GM12865 (cell line): ENCODE measurements at regions not wholly inside any gene's neighbourhood (a gene's known extent, or its start where the extent isn't known, plus 50 kb on each side); places are given as distances from the start of the nearest gene placed in this dataset.

ENCODE experiments used
- DNase-seq: peaks from one replicate; pipeline ENCODE4 v3.0.0; 2010; ENCODE audit warnings: low read depth
- H3K4me3 ChIP-seq: 2 replicates; pipeline ENCODE4 v1.5.1; 2011; ENCODE audit warnings: mild to moderate bottlenecking, low read depth, low read length, control low read depth
- TF ChIP-seq, protein P1 (sequence below): IDR thresholded peaks from 2 replicates; pipeline ENCODE4 v1.5.1; 2011; ENCODE audit warnings: low read length, control low read depth, low read depth, inconsistent platforms; ENCODE audit not compliant: insufficient read depth; ENCODE audit errors: missing control alignments

DNA sequence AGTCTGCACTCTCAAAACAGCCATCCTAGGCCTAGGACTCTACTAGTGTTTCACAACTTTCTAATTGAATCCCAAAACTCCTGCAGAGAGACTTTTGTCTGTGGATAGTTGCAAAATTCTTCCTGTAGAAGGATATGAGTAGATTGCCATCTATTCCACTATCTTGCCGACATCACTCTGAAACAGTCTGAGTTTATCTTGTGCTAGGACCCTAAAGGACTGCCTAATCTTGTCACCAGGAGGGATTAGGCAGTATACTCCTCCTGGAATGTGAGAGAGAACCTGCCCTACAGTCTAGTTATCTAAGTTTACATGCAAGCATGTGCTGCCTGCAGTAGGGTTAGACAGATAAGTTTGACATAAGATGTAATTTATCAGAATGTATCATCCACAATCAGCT lies 1646.6 kb upstream of the PCDH7 start:
- H3K4me3 ChIP-seq, result no peak overlapping the region
- no peak for DNase-seq
- TF ChIP-seq, protein P1, sequence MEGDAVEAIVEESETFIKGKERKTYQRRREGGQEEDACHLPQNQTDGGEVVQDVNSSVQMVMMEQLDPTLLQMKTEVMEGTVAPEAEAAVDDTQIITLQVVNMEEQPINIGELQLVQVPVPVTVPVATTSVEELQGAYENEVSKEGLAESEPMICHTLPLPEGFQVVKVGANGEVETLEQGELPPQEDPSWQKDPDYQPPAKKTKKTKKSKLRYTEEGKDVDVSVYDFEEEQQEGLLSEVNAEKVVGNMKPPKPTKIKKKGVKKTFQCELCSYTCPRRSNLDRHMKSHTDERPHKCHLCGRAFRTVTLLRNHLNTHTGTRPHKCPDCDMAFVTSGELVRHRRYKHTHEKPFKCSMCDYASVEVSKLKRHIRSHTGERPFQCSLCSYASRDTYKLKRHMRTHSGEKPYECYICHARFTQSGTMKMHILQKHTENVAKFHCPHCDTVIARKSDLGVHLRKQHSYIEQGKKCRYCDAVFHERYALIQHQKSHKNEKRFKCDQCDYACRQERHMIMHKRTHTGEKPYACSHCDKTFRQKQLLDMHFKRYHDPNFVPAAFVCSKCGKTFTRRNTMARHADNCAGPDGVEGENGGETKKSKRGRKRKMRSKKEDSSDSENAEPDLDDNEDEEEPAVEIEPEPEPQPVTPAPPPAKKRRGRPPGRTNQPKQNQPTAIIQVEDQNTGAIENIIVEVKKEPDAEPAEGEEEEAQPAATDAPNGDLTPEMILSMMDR, result no peak

DNA sequence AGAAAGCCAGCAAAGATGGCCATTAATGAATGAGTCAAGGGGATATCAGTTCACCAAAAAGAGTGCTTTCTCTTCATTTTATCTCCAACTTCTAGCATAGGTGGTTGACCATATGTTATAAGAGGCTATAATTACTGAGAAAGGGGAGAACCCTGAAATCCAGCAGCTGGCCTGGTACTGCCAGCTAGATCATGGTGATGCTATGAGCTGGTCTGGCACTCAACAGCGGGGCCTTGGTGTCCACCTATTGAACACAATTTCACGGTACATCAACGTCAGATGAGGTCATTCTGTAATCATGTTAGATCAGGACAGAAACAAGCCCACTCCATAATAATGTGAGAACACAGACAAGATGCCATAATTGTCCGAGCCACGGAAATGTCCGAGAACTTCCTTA lies 1644.8 kb upstream of the PCDH7 start:
- no peak for DNase-seq
- TF ChIP-seq, protein P1, result no peak
- no peak overlapping the region for H3K4me3 ChIP-seq

DNA sequence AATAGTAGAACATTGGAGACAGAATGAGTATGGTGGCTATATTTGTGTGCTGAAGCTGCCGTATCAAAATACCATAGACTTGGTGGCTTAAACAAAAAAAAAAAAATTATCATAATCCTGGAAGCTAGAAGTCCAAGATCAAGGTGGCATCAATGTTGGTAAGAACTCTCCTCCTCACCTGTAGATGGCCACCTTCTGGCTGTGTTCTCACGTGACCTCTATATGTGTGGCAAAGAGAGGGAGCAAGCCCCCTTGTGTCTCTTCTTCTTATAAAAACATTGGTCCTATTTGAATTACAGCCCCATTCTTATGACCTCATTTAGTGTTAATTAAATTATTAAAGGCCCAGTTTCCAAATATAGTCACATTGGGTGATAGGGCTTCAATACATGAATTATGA lies 1640.9 kb upstream of the PCDH7 start:
- DNase-seq, result no peak
- TF ChIP-seq, protein P1, result no peak
- H3K4me3 ChIP-seq, result no peak overlapping the region

DNA sequence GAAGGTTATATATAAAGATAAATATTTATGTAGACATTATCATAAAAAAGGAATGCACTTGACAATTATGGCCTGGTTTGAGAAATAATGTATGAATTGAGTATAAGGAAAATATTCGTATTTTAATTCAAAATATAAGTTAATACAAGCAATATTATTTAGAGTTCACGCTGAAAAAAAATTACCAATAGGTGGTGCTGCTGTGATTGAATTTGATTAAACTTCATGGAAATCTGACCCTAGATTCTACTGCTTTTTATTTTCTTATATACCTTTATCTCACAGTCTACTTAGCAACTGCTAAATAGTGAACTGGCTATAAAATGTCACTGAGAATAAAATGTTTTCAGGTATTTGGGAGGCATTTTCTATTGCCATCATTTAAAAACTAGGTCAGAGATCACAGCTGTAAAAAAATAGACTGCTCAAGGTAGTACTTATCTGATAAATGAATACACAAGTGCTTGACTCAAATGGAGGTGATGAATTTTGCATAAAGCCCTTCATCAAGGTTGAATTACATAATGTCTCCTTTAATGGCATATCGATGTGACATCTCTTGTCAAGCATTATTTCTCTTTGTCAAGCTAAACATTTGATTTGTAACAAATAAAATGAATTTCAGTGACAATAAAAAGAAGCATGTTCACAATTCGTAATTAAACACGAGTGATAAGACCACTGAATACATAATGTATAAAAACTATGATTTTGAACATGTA lies 1638.8 kb upstream of the PCDH7 start:
- no peak for DNase-seq
- TF ChIP-seq, protein P1, result no peak
- H3K4me3 ChIP-seq, result no peak overlapping the region

DNA sequence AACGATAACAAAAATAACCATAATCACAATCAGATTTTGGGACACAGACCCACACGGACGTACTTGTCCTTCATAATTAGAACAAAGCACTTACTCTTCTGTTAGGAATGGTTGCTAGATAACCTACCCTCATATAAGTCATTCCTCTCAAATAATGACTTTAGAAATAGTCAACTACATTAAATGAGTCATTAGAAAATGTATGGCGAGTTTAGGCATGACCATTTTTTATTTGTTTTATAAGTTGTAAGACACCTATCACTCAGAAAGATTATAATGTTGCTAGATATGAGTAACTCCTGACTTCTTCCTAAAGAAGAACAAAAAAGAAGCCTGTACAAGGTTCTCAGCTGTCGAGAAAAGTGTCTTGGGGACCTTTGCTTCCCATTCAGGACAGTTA lies 1637.5 kb upstream of the PCDH7 start:
- DNase-seq, result no peak
- TF ChIP-seq, protein P1, result no peak
- H3K4me3 ChIP-seq, result no peak overlapping the region

DNA sequence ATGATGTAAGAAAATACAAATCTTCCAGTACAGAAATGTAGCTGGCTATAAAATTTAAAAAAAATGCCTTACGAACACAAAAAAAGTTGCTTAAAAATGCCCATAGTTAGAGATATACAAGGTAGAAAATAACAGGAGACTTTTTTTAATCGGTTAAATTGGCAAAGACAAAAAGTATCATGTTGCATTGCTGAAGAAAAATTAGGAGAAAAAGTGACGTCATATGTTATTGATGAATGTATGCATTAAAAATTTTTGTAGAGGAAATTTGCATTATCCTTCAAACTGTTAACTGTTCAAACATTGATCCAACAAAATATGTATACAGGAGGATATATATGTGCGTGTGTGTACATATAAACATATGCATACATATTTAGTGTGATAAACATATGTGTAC lies 1634.4 kb upstream of the PCDH7 start:
- TF ChIP-seq, protein P1, result no peak
- no peak for DNase-seq
- H3K4me3 ChIP-seq, result no peak overlapping the region

DNA sequence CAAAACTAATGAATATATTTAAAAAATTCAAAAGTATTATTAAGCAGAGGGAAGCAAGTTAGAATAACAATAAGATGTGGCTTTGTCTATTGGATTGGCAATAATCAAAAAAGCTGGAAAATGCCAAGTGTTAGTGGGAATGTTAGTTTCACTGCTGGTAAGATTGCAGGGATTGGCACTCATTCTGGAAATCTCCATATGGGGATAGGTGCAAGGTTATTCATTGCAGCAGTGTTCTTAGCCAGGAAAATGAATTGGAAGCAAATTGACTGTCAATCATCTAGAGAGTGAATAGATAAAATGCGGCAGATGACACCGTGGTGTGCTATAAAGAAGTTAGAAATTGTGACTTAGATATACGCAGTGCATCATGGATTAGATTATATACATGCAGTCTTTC lies 1615.5 kb upstream of the PCDH7 start:
- DNase-seq, result no peak
- TF ChIP-seq, protein P1, result no peak
- no peak overlapping the region for H3K4me3 ChIP-seq
